Activated naive CD8-positive, alpha-beta T cell treated with anti-CD3 and anti-CD28 coated beads, Interleukin-2, amount 10 ng/mL, durations not matched to agents 7 days and 5 days (primary cell): ENCODE measurements at regions not wholly inside any gene's neighbourhood (a gene's known extent, or its start where the extent isn't known, plus 50 kb on each side); places are given as distances from the start of the nearest gene placed in this dataset.

Source experiments
- ATAC-seq: fragments of 150-1000 bp; cut with Tn5 transposase; one replicate; pipeline ENCODE4 v1.10.0; 2021; ENCODE audit warnings: low read depth, moderate library complexity
- POLR2A ChIA-PET: fragments of 350-600 bp; sonication (Branson Sonifier 250); formaldehyde crosslinking; loops from one replicate; lab custom pipeline; 2021; ENCODE audit warnings: antibody characterized with exemption; lab: Charles Lee
- DNase-seq: peaks from one replicate; pipeline ENCODE4 v3.0.0; 2021
- H3K27ac Mint-ChIP-seq: one replicate; pipeline ENCODE4 v1.8.0; 2022; ENCODE audit warnings: mild to moderate bottlenecking, mixed read lengths
- H3K27me3 Mint-ChIP-seq: one replicate; pipeline ENCODE4 v1.8.0; 2022; ENCODE audit warnings: mild to moderate bottlenecking, moderate library complexity, mixed read lengths
- H3K36me3 Mint-ChIP-seq: one replicate; pipeline ENCODE4 v1.8.0; 2021; ENCODE audit warnings: mild to moderate bottlenecking, mixed read lengths
- H3K4me1 Mint-ChIP-seq: one replicate; pipeline ENCODE4 v1.8.0; 2021; ENCODE audit warnings: mixed read lengths
- H3K4me3 Mint-ChIP-seq: one replicate; pipeline ENCODE4 v1.8.0; 2022; ENCODE audit warnings: mild to moderate bottlenecking, moderate library complexity, mixed read lengths
- H3K9me3 Mint-ChIP-seq: one replicate; pipeline ENCODE4 v1.8.0; 2021; ENCODE audit warnings: mixed read lengths

GRCh38 chr7:155138204-155138603 is 68.1 kb downstream of the HTR5A start:
- POLR2A ChIA-PET = no interaction called here
- no peak overlapping the region for H3K27ac Mint-ChIP-seq
- DNase-seq (no peak), ATAC-seq (no peak)
- H3K9me3 Mint-ChIP-seq = no peaks in the 10 kb centered on the region
- H3K36me3 Mint-ChIP-seq = no peaks in the 10 kb centered on the region
- H3K4me1 Mint-ChIP-seq = no peaks in the 10 kb centered on the region
- H3K4me3 Mint-ChIP-seq = no peak overlapping the region
- H3K27me3 Mint-ChIP-seq = peaks cover 2% of the 10 kb centered on the region

- H3K4me1 Mint-ChIP-seq = no peaks in the 10 kb centered on the region
- POLR2A ChIA-PET = no interaction called here
These were observed 71.4 kb downstream of the HTR5A start for GRCh38 chr7:155141562-155141961.

GRCh38 chr7:155143381-155143780 is 73.3 kb downstream of the HTR5A start:
- Mint-ChIP-seq H3K4me3 (no peak overlapping the region), H3K27me3 (peaks cover 12% of the 10 kb centered on the region)

More at GRCh38 chr7:155141562-155141961, 71.4 kb downstream of the HTR5A start:
- no peaks in the 10 kb centered on the region for H3K36me3 Mint-ChIP-seq
- ATAC-seq (no peak), DNase-seq (no peak)
- peaks cover 7% of the 10 kb centered on the region for H3K27me3 Mint-ChIP-seq
- no peaks in the 10 kb centered on the region for H3K9me3 Mint-ChIP-seq
- no peak overlapping the region for H3K27ac Mint-ChIP-seq
- H3K4me3 Mint-ChIP-seq = no peak overlapping the region

GRCh38 chr7:155144371-155144770 is 74.2 kb downstream of the HTR5A start:
- H3K4me1 Mint-ChIP-seq = no peaks in the 10 kb centered on the region
- POLR2A ChIA-PET = no interaction called here
- DNase-seq = no peak
- H3K27me3 Mint-ChIP-seq = peaks cover 14% of the 10 kb centered on the region
- no peak overlapping the region for H3K4me3 Mint-ChIP-seq
- no peak for ATAC-seq
- H3K36me3 Mint-ChIP-seq = no peaks in the 10 kb centered on the region
- H3K27ac Mint-ChIP-seq = no peak overlapping the region
- H3K9me3 Mint-ChIP-seq = peaks cover 1% of the 10 kb centered on the region

More at GRCh38 chr7:155143381-155143780, 73.3 kb downstream of the HTR5A start:
- Mint-ChIP-seq H3K36me3 (no peaks in the 10 kb centered on the region), H3K4me1 (no peaks in the 10 kb centered on the region), H3K9me3 (peaks cover 1% of the 10 kb centered on the region), H3K27ac (no peak overlapping the region)
- DNase-seq = no peak
- ATAC-seq = no peak
- POLR2A ChIA-PET = no interaction called here

GRCh38 chr7:155145477-155146255 is 75.5 kb downstream of the HTR5A start:
- POLR2A ChIA-PET = no interaction called here
- DNase-seq (no peak), ATAC-seq (no peak)
- Mint-ChIP-seq H3K36me3 (no peaks in the 10 kb centered on the region), H3K27me3 (peaks cover 14% of the 10 kb centered on the region), H3K27ac (no peak overlapping the region), H3K4me3 (no peak overlapping the region), H3K4me1 (no peaks in the 10 kb centered on the region), H3K9me3 (peaks cover 2% of the 10 kb centered on the region)

GRCh38 chr7:155147172-155147571 is 77.0 kb downstream of the HTR5A start:
- POLR2A ChIA-PET = no interaction called here
- H3K27ac Mint-ChIP-seq = no peak overlapping the region
- no peak overlapping the region for H3K4me3 Mint-ChIP-seq
- H3K27me3 Mint-ChIP-seq = peaks cover 14% of the 10 kb centered on the region
- no peak for ATAC-seq
- DNase-seq = no peak
- H3K4me1 Mint-ChIP-seq = no peaks in the 10 kb centered on the region
- no peaks in the 10 kb centered on the region for H3K36me3 Mint-ChIP-seq
- H3K9me3 Mint-ChIP-seq = peaks cover 4% of the 10 kb centered on the region

- H3K4me3 Mint-ChIP-seq = no peak overlapping the region
- POLR2A ChIA-PET = no interaction called here
- H3K27ac Mint-ChIP-seq = no peak overlapping the region
- no peak for DNase-seq
- H3K4me1 Mint-ChIP-seq = no peaks in the 10 kb centered on the region
- peaks cover 14% of the 10 kb centered on the region for H3K27me3 Mint-ChIP-seq
- H3K9me3 Mint-ChIP-seq = peaks cover 4% of the 10 kb centered on the region
- H3K36me3 Mint-ChIP-seq = no peaks in the 10 kb centered on the region
- ATAC-seq = no peak
These were observed 77.5 kb downstream of the HTR5A start for GRCh38 chr7:155147624-155148023.

- Mint-ChIP-seq H3K27me3 (peaks cover 2% of the 10 kb centered on the region), H3K4me1 (peaks cover 1% of the 10 kb centered on the region), H3K9me3 (peaks cover 8% of the 10 kb centered on the region), H3K36me3 (no peaks in the 10 kb centered on the region), H3K4me3 (no peak overlapping the region), H3K27ac (no peak overlapping the region)
- ATAC-seq (no peak), DNase-seq (no peak)
- POLR2A ChIA-PET = no interaction called here
These were observed 83.6 kb downstream of the HTR5A start for GRCh38 chr7:155153676-155154075.

GRCh38 chr7:155154586-155154985 is 84.5 kb downstream of the HTR5A start:
- Mint-ChIP-seq H3K36me3 (no peaks in the 10 kb centered on the region), H3K9me3 (peaks cover 8% of the 10 kb centered on the region), H3K27me3 (no peaks in the 10 kb centered on the region), H3K27ac (no peak overlapping the region), H3K4me3 (no peak overlapping the region), H3K4me1 (peaks cover 1% of the 10 kb centered on the region)
- POLR2A ChIA-PET = no interaction called here
- DNase-seq (no peak), ATAC-seq (no peak)

- Mint-ChIP-seq H3K27ac (no peak overlapping the region), H3K9me3 (no peaks in the 10 kb centered on the region), H3K27me3 (peaks cover 9% of the 10 kb centered on the region), H3K4me3 (no peak overlapping the region), H3K4me1 (no peaks in the 10 kb centered on the region), H3K36me3 (no peaks in the 10 kb centered on the region)
- ATAC-seq (no peak), DNase-seq (no peak)
- POLR2A ChIA-PET = no interaction called here
These were observed 91.6 kb downstream of the HTR5A start for GRCh38 chr7:155161690-155162089.

- H3K4me1 Mint-ChIP-seq = no peaks in the 10 kb centered on the region
- no peaks in the 10 kb centered on the region for H3K9me3 Mint-ChIP-seq
- no peak for ATAC-seq
- H3K27me3 Mint-ChIP-seq = peaks cover 9% of the 10 kb centered on the region
- no peaks in the 10 kb centered on the region for H3K36me3 Mint-ChIP-seq
- H3K4me3 Mint-ChIP-seq = no peak overlapping the region
- no peak for DNase-seq
- H3K27ac Mint-ChIP-seq = no peak overlapping the region
- POLR2A ChIA-PET = no interaction called here
These were observed 92.3 kb downstream of the HTR5A start for GRCh38 chr7:155162422-155162821.

- H3K4me1 Mint-ChIP-seq = no peaks in the 10 kb centered on the region
- H3K4me3 Mint-ChIP-seq = no peak overlapping the region
- ATAC-seq (no peak), DNase-seq (no peak)
- H3K27me3 Mint-ChIP-seq = peaks cover 9% of the 10 kb centered on the region
- H3K36me3 Mint-ChIP-seq = no peaks in the 10 kb centered on the region
- no peak overlapping the region for H3K27ac Mint-ChIP-seq
- POLR2A ChIA-PET = no interaction called here
- H3K9me3 Mint-ChIP-seq = no peaks in the 10 kb centered on the region
These were observed 93.6 kb downstream of the HTR5A start for GRCh38 chr7:155163696-155164095.

GRCh38 chr7:155164316-155164715 is 94.2 kb downstream of the HTR5A start:
- Mint-ChIP-seq H3K27me3 (peaks cover 9% of the 10 kb centered on the region), H3K36me3 (no peaks in the 10 kb centered on the region), H3K9me3 (no peaks in the 10 kb centered on the region), H3K4me3 (no peak overlapping the region), H3K27ac (no peak overlapping the region), H3K4me1 (no peaks in the 10 kb centered on the region)
- DNase-seq (no peak), ATAC-seq (no peak)
- POLR2A ChIA-PET = no interaction called here

GRCh38 chr7:155166108-155166507 is 96.0 kb downstream of the HTR5A start:
- Mint-ChIP-seq H3K27me3 (peaks cover 9% of the 10 kb centered on the region), H3K36me3 (no peaks in the 10 kb centered on the region), H3K4me3 (no peak overlapping the region), H3K9me3 (no peaks in the 10 kb centered on the region), H3K4me1 (no peaks in the 10 kb centered on the region), H3K27ac (no peak overlapping the region)
- POLR2A ChIA-PET = no interaction called here
- ATAC-seq (no peak), DNase-seq (no peak)
